ENCODE measurements at regions not wholly inside any gene's neighbourhood (a gene's known extent, or its start where the extent isn't known, plus 50 kb on each side); places are given as distances from the start of the nearest gene placed in this dataset.

- TF ChIP-seq CTCF (IDR thresholded peaks at IDR 0.05), result no peak
- no peak for TF ChIP-seq POLR2AphosphoS5 (IDR thresholded peaks at IDR 0.05; ENCODE audit: low read depth, low read length)
- no peak for TF ChIP-seq TEAD4 (IDR thresholded peaks at IDR 0.05; ENCODE audit: borderline replicate concordance, insufficient read depth)
- TF ChIP-seq TAF1 (IDR thresholded peaks at IDR 0.05; ENCODE audit: borderline replicate concordance, low read depth, low read length), result no peak
- no peak for TF ChIP-seq NFIC (IDR thresholded peaks at IDR 0.05; ENCODE audit: borderline replicate concordance)
- TF ChIP-seq NRF1 (IDR thresholded peaks at IDR 0.05; ENCODE audit: low read depth, low read length), result no peak
- TF ChIP-seq EP300 (IDR thresholded peaks at IDR 0.05; ENCODE audit: borderline replicate concordance in 1 of 2, low read depth in 1 of 2, low read length in 1 of 2), result no peak
- no peak for TF ChIP-seq RAD21 (IDR thresholded peaks at IDR 0.05; ENCODE audit: low read length)
- TF ChIP-seq USF1 (IDR thresholded peaks at IDR 0.05; ENCODE audit: borderline replicate concordance, low read depth), result no peak
- no peak for TF ChIP-seq CHD2 (IDR thresholded peaks at IDR 0.05; ENCODE audit: low read length, partially characterized antibody)
- TF ChIP-seq MXI1 (IDR thresholded peaks at IDR 0.05; ENCODE audit: low read depth, low read length), result no peak
- TF ChIP-seq RFX5 (IDR thresholded peaks at IDR 0.05; ENCODE audit: low read length), result no peak
- no peak for TF ChIP-seq GABPA (IDR thresholded peaks at IDR 0.05; ENCODE audit: low read depth)
Measured at GRCh38 chr2:207403141-207403540, 126.6 kb upstream of the CREB1 start.
